ENCODE measurements at regions not wholly inside any gene's neighbourhood (a gene's known extent, or its start where the extent isn't known, plus 50 kb on each side); places are given as distances from the start of the nearest gene placed in this dataset.

DNA sequence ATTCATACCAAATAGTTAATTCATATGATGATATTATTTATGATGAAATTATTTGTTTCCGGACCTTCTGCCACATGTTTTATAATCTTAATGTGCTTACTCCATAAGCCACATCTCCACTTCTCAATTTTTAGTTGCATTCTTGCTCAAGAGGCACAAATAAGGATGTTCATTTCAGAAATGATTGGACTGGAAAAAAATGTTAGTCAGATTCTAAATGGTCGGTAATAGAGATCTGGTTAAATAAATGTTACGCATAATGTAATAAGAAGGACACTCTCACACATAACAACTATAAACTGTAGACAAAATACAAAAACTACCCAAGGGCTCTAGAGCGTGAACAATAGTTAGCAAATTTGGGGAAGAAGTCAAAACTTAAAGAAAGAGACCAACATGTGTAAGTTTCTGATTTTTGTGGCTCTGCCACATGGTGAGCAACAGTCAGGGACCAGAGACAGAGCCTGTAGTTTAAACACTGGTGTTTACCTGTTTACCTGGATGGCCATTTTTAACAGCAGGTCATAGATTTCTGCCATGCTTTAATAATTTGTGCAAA, 554.3 kb upstream of the CLINT1 start:
- DNase-seq (ENCODE audit: low spot score in 2 of 2) (no peak), ATAC-seq (no peak)
- Mint-ChIP-seq H3K4me1 (no peaks in the 10 kb centered on the region), H3K4me3 (no peak overlapping the region), H3K9me3 (no peaks in the 10 kb centered on the region), H3K27ac (no peak overlapping the region), H3K36me3 (no peaks in the 10 kb centered on the region)

DNA sequence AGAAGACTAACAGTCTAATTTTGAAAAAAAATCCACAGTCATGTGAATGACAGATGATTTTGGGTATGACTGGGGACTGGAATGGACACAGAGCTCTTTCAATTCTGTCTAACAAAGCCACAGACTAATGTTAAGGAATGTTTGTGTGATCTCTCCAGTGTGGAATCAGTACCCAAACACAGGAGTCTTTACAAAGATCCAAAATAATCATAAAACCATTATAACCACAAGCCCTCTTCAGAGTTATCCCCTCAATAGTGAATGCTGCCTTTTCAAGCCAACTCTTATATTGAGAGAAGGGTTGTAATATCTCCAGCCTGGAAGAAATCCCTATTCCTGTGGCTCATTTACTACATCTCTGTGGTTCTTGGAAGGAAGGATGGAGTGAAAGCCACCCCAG, 552.0 kb upstream of the CLINT1 start:
- H3K9me3 Mint-ChIP-seq = no peaks in the 10 kb centered on the region
- no peaks in the 10 kb centered on the region for H3K4me1 Mint-ChIP-seq
- ATAC-seq = no peak
- no peak for DNase-seq (ENCODE audit: low spot score in 2 of 2)
- H3K4me3 Mint-ChIP-seq = no peak overlapping the region
- no peak overlapping the region for H3K27ac Mint-ChIP-seq
- H3K36me3 Mint-ChIP-seq = no peaks in the 10 kb centered on the region

DNA sequence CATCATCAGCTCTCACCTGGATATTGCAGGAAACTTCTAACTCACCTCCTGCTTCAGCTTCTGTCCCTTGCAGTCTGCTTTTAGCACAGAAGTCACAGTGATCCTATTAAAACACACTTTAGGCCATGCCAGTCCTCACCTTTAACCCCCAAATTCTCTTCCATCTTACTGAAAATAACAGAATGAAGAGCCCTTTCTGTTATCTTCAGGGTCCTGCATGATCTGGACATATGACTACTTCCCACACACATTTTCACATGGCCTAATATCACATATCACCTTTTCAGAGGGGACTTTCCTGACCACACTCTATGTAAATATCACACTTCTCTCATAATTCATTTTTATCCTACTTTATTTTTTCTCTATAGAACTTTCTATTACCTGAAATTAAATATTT, 550.6 kb upstream of the CLINT1 start:
- no peak overlapping the region for H3K4me3 Mint-ChIP-seq
- peaks cover 2% of the 10 kb centered on the region for H3K9me3 Mint-ChIP-seq
- ATAC-seq (no peak), DNase-seq (ENCODE audit: low spot score in 2 of 2) (no peak)
- no peaks in the 10 kb centered on the region for H3K36me3 Mint-ChIP-seq
- no peak overlapping the region for H3K27ac Mint-ChIP-seq
- no peaks in the 10 kb centered on the region for H3K4me1 Mint-ChIP-seq

DNA sequence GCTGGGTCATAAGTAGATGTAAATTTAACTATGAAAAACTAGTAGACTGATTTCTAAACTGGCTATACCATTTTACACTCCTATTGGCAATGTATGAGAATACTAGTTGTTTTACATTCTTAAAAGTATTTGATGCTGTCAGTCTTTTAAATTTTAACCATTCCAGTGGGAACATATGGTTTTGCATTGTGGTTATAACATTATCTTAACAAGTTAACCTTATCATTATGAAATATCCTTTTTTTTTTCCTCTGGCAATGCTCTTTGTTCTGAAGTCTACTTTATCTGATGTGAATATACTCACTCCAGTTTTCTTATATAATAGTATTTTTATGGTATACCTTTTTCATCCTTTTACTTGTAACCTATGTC, 548.9 kb upstream of the CLINT1 start:
- ATAC-seq (no peak), DNase-seq (ENCODE audit: low spot score in 2 of 2) (no peak)
- Mint-ChIP-seq H3K27ac (no peak overlapping the region), H3K9me3 (peaks cover 10% of the 10 kb centered on the region), H3K4me1 (no peaks in the 10 kb centered on the region), H3K36me3 (no peaks in the 10 kb centered on the region), H3K4me3 (no peak overlapping the region)

DNA sequence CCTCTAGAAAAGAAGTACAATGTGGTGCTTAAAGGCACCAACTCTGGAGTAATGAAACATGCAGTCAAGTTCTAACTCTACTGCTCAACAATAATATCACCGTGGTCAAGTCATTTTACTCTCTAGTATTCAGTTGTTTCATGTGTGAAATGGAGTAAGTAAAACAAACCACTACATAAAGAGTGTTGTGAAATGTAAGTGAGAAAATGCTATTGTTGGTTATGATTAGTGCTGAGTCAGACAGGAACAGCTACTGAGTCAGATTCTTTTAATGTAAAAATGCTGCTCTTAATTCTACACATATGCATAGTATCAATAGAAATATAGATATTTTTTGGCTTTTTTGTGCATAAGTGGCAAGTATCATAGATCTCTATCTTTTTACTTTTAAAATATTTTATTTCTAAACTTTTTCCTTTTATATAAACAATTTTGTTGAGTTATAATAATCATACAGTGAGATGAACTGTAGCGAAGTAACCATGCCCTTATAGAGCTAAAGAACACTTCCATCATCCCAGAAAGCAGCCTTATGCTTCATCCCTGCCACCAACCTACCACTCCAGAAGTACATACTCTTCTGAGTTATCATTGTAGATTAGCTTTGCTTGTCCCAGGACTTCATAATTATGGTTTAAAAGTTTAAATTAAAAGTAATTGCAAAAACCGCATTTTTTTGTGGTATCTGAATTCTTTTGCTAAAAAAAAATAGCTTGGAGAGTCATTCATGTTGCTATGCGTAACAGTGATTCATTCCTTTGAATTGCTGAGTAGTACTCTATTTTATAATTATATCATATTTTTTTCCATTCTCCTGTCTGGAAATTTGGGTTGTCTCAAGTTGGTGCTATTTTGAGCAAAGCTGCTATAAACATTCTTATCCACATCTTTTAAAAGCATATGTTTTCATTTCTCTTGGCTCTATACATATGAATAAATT, 548.2 kb upstream of the CLINT1 start:
- no peak for DNase-seq (ENCODE audit: low spot score in 2 of 2)
- Mint-ChIP-seq H3K9me3 (peaks cover 10% of the 10 kb centered on the region), H3K4me3 (no peak overlapping the region), H3K27ac (no peak overlapping the region), H3K36me3 (no peaks in the 10 kb centered on the region), H3K4me1 (no peaks in the 10 kb centered on the region)
- ATAC-seq = peak; percentile 64

DNA sequence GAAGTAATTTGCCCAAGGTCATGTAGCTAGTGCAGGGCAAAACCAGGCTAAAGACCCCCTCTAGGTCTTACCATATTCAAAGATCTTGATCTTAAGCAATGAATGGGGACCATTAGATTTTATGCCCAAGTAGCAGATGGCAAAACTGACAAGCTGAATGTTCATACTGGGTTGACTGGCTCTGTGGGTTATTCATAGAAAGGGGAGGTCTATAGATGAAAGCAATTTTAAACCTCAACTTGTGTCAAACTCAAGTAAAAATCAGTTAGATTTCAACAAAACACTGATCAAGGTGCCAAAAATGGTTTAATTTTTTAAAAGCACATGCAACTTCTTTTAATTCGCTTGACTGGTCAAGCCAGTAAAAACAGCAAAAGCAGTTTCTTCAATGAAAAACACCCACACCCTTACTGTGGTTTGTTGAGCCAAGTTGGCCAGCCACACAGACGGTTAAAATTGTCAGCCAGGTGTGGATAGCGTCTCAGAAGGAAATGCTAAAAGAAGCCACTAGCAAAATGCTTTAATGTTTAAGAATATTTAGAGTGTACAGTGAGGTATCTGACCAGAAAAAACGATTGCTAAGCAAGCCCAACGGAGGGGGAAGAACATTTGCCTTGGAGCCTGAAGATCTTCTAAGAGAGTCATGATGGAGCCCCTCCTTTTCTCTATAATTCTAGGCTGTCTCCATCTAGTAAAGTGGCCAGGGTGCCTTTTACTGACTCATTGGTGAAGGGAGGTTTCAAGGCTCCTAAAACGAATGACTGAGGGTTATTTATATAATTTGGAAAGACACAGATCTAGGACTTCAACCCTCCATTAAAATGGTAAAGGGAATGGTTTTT, 539.6 kb upstream of the CLINT1 start:
- Mint-ChIP-seq H3K36me3 (no peaks in the 10 kb centered on the region), H3K4me1 (no peaks in the 10 kb centered on the region), H3K27ac (no peak overlapping the region), H3K4me3 (no peak overlapping the region), H3K9me3 (peaks cover 5% of the 10 kb centered on the region)
- no peak for ATAC-seq
- DNase-seq (ENCODE audit: low spot score in 2 of 2) = no peak

DNA sequence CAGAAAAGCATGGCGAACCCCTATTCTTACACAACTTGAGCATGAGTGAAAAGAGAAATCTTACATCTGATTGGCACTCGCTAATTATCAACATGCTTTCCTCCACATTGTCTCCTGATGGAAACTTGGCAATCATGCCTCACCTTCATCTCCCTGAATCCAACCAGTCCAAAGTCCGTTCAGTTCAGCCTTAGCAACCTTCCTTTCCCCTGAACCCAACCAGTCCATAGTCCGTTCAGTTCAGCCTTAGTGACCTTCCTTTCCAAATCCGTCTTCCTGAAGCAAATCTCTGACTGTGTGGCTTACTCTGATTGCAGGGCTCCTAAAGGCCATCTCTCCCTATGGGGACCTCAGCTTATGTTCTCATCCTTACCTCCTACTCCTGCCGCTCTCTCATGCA, 538.3 kb upstream of the CLINT1 start:
- Mint-ChIP-seq H3K27ac (no peak overlapping the region), H3K4me1 (no peaks in the 10 kb centered on the region), H3K4me3 (no peak overlapping the region), H3K9me3 (no peaks in the 10 kb centered on the region), H3K36me3 (no peaks in the 10 kb centered on the region)
- DNase-seq (ENCODE audit: low spot score in 2 of 2) (no peak), ATAC-seq (no peak)

DNA sequence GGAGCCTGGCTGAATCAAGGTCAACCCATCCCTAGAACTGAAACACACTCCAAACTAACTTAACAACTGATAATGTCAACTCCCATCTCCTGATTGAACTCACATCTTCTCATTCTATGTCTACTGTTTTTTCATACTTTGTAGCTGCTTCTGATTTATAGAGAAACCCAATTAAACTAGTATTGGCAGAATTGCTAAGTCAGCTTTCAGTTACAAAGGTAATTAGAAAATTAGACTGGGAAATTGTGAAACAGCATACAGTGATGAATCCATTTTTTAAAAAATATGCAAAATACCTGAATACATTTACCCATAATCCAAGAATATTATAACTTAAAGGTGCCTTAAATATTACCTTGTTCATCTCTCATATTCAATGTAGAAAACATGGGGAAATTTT, 535.2 kb upstream of the CLINT1 start:
- Mint-ChIP-seq H3K9me3 (no peaks in the 10 kb centered on the region), H3K4me1 (no peaks in the 10 kb centered on the region), H3K4me3 (no peak overlapping the region), H3K36me3 (no peaks in the 10 kb centered on the region), H3K27ac (no peak overlapping the region)
- DNase-seq (ENCODE audit: low spot score in 2 of 2) (no peak), ATAC-seq (no peak)

DNA sequence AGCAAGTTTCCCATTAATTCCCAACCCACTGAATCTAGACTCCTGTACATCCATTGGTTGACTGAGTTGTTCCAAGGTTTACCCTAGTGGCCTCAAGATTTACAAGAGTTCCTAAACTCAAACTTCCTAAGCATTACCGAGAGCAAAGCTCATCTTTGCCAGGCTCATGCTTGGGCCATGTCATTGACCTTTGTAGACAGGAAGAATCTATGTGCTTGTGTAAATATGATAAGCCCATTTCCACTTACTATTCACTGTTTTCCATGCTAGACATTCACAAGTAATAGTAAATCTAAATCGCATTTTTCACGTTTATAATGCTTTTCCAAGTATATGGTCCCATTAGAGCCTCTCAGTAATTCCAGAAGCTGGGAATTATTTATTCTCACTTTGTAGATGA, 534.5 kb upstream of the CLINT1 start:
- DNase-seq (ENCODE audit: low spot score in 2 of 2) = no peak
- no peaks in the 10 kb centered on the region for H3K4me1 Mint-ChIP-seq
- no peaks in the 10 kb centered on the region for H3K36me3 Mint-ChIP-seq
- no peak overlapping the region for H3K4me3 Mint-ChIP-seq
- no peak for ATAC-seq
- no peak overlapping the region for H3K27ac Mint-ChIP-seq
- no peaks in the 10 kb centered on the region for H3K9me3 Mint-ChIP-seq

DNA sequence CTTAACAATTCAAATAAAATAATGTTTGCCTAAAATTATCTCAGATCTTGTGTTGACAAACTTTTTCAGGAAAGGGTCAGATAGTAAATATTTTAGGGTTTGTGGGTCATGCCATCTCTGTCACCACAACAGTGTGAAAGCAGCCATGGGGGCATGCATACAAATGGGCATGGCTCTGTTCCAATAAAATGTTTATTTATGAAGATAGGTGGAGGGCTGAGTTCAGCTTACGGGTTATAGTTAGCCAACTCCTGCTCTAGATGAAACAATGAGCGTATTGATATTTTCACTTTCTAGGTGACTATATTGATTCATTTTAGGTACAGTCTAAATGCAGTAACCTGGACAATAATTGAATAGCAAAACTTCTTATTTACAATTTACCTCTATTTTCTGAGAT, 533.8 kb upstream of the CLINT1 start:
- Mint-ChIP-seq H3K4me1 (no peaks in the 10 kb centered on the region), H3K9me3 (no peaks in the 10 kb centered on the region), H3K27ac (no peak overlapping the region), H3K36me3 (no peaks in the 10 kb centered on the region), H3K4me3 (no peak overlapping the region)
- no peak for ATAC-seq
- DNase-seq (ENCODE audit: low spot score in 2 of 2) = no peak

DNA sequence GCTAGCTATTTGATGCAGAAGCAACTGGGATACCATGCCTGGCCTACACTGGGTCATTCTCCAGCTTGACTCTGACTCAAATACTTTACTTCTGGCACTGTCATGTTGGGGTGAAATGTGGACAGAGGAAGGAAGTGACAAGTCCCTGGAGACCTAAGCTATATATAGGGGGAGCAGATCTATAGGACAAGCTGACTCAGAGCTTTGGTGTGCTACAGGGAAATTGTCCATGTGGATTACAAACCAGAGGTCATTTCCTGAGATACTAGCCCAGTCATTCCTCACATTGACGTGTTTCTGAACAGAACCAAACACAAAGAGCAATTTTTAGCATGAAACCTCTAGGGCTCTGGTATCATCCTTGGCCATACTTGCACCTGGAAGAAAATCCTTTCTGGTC, 531.6 kb upstream of the CLINT1 start:
- no peak overlapping the region for H3K4me3 Mint-ChIP-seq
- H3K9me3 Mint-ChIP-seq = no peaks in the 10 kb centered on the region
- H3K27ac Mint-ChIP-seq = no peak overlapping the region
- H3K36me3 Mint-ChIP-seq = no peaks in the 10 kb centered on the region
- H3K4me1 Mint-ChIP-seq = no peaks in the 10 kb centered on the region
- DNase-seq (ENCODE audit: low spot score in 2 of 2) (no peak), ATAC-seq (no peak)

DNA sequence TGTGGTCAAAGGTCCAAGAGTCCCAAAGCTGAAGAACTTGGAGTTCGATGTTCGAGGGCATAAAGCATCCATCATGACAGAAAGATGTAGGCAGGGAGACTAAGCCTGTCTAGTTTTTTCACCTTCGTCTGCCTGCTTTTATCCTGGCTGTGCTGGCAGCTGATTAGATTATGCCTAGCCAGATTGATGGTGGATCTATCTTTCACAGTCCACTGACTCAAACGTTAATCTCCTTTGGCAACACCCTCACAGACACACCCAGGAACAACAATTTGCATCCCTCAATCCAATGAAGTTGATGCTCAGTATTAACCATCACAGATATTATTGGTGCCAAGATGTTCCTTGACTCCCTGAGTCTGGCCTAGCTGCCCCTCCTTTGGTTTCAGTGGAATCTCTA, 530.8 kb upstream of the CLINT1 start:
- Mint-ChIP-seq H3K4me3 (no peak overlapping the region), H3K36me3 (no peaks in the 10 kb centered on the region), H3K9me3 (no peaks in the 10 kb centered on the region), H3K4me1 (no peaks in the 10 kb centered on the region), H3K27ac (no peak overlapping the region)
- ATAC-seq (no peak), DNase-seq (ENCODE audit: low spot score in 2 of 2) (no peak)

DNA sequence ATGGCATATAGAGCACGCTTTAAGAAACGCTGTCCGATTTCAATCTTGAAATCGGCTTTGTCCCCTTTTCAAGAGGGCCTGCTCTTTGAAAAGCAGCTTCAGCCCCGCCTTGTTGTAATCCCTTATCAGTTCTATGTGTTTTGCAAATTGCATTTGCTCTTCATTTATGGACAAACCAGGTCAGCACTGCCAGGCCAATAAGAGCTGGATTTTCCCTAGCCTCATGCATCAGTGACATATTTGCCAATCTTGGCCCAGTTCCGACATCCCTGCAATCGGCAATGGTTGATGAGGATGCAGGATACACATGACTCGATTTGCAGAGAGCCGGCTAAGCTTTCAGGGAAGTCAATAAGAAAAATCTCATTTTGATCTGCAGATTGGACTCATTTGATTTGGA, 529.1 kb upstream of the CLINT1 start:
- DNase-seq (ENCODE audit: low spot score in 2 of 2) = no peak
- no peak overlapping the region for H3K4me3 Mint-ChIP-seq
- no peak for ATAC-seq
- H3K36me3 Mint-ChIP-seq = no peaks in the 10 kb centered on the region
- H3K9me3 Mint-ChIP-seq = no peaks in the 10 kb centered on the region
- H3K27ac Mint-ChIP-seq = no peak overlapping the region
- H3K4me1 Mint-ChIP-seq = no peaks in the 10 kb centered on the region

DNA sequence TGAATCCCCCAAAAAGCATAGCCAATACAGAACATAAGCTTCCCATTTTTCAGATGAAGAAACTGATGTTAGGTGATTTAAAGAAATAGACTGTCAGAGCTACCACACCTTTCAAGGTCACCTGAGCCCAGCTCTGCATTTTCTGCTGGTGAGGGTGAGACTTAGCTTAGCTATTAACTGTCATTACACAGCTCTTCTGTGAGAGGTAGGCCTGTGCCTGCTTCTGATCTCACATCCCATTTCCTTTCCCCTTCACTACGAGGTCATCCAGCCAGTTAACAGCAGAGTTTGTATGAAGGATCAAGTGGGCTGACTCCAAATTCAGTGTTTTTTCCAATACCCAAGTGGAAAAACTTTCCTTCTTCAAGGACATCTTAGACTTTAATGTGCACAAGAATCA, 528.6 kb upstream of the CLINT1 start:
- Mint-ChIP-seq H3K27ac (no peak overlapping the region), H3K4me1 (no peaks in the 10 kb centered on the region), H3K4me3 (no peak overlapping the region), H3K9me3 (no peaks in the 10 kb centered on the region), H3K36me3 (no peaks in the 10 kb centered on the region)
- ATAC-seq (no peak), DNase-seq (ENCODE audit: low spot score in 2 of 2) (no peak)

DNA sequence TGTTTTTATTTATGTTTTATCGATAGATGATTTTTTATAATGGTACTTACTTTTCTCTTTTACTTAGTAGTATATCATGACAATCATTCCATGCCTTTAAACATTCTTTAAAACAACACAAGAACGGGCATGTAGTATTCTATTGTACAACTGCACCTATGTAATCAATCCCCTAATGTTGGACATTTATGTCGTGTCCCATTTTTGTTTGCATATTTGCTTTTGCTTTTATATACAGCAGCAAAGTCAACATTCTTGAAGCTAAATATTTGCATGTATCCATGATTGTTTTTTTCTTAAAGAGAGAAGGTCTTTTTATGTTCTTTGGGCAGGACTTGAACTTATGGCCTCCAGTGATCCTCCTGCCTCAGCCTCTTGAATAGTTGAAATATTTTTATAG, 527.0 kb upstream of the CLINT1 start:
- Mint-ChIP-seq H3K27ac (no peak overlapping the region), H3K4me1 (no peaks in the 10 kb centered on the region), H3K36me3 (no peaks in the 10 kb centered on the region), H3K4me3 (no peak overlapping the region), H3K9me3 (no peaks in the 10 kb centered on the region)
- DNase-seq (ENCODE audit: low spot score in 2 of 2) (no peak), ATAC-seq (no peak)

All from stimulated activated effector memory CD8-positive, alpha-beta T cell treated with anti-CD3 and anti-CD28 coated beads, Interleukin-12 subunit alpha, Interleukin-12 subunit beta, amount 100 ng/mL, for 72 hours (primary cell).